SK-N-SH (cell line): ENCODE measurements at regions not wholly inside any gene's neighbourhood (a gene's known extent, or its start where the extent isn't known, plus 50 kb on each side); places are given as distances from the start of the nearest gene placed in this dataset.

Experiments used
- EP300 ChIP-seq, 2 experiments: IDR thresholded peaks; 2 replicates each; pipeline versions ENCODE4 v1.4.0 to v1.6.1; 2012; ENCODE audit warnings: borderline replicate concordance in 1 of 2, low read depth in 1 of 2, low read length in 1 of 2
- EZH2phosphoT487 ChIP-seq: fragments of 200-600 bp; sonication (generic); IDR thresholded peaks from 2 replicates; pipeline ENCODE4 v1.6.1; 2017; ENCODE audit warnings: low read depth, mixed run types, mild to moderate bottlenecking, antibody characterized with exemption, moderate library complexity, borderline replicate concordance
- GABPA ChIP-seq: IDR thresholded peaks from 2 replicates; pipeline ENCODE4 v1.4.0; 2012; ENCODE audit warnings: low read depth, mild to moderate bottlenecking
- GATA2 ChIP-seq: sonication (generic); formaldehyde crosslinking; IDR thresholded peaks from 2 replicates; pipeline ENCODE4 v1.5.0; 2020; ENCODE audit warnings: mild to moderate bottlenecking, missing genetic modification reagents
- POLR2AphosphoS5 ChIP-seq: IDR thresholded peaks from 2 replicates; pipeline ENCODE4 v1.6.1; 2012; ENCODE audit warnings: low read depth, low read length
- RCOR1 ChIP-seq: fragments of 150-350 bp; IDR thresholded peaks from 2 replicates; pipeline ENCODE4 v1.6.1; 2017; ENCODE audit warnings: antibody characterized with exemption, low read length
- TAF1 ChIP-seq: IDR thresholded peaks from 2 replicates; pipeline ENCODE4 v1.6.1; 2012; ENCODE audit warnings: low read depth, mild to moderate bottlenecking, low read length, moderate library complexity, borderline replicate concordance
- TCF12 ChIP-seq: IDR thresholded peaks from 2 replicates; pipeline ENCODE4 v1.4.0; 2012
- TF ChIP-seq, protein P1 (sequence below): fragments of 200-600 bp; sonication (generic); IDR thresholded peaks from 2 replicates; pipeline ENCODE4 v1.6.1; 2017; ENCODE audit warnings: antibody characterized with exemption, mild to moderate bottlenecking, moderate library complexity
- TF ChIP-seq, protein P2 (sequence below): IDR thresholded peaks from 2 replicates; pipeline ENCODE4 v1.6.1; 2012; ENCODE audit warnings: mild to moderate bottlenecking, low read depth, low read length, moderate library complexity

DNA sequence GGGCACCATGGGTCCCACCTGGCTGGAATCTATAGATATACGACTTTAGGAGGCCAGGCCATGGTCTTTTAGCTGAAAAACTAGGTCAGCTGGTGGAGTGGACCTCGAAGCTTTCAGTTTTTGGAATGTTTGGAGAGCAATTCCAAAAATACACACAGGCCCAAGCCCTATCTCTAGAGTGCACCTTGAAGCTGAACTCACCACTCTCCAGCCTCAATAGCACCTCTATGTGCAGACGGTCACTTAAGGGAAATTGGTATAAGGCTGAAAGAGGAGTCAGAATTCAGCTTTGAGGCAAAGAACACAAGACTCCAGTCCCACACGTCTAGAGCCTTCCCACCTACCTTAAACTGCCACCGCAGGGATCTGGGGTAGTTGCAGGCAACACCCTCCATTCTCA lies 56.4 kb upstream of the KATNAL1 start:
- TF ChIP-seq, protein P1, sequence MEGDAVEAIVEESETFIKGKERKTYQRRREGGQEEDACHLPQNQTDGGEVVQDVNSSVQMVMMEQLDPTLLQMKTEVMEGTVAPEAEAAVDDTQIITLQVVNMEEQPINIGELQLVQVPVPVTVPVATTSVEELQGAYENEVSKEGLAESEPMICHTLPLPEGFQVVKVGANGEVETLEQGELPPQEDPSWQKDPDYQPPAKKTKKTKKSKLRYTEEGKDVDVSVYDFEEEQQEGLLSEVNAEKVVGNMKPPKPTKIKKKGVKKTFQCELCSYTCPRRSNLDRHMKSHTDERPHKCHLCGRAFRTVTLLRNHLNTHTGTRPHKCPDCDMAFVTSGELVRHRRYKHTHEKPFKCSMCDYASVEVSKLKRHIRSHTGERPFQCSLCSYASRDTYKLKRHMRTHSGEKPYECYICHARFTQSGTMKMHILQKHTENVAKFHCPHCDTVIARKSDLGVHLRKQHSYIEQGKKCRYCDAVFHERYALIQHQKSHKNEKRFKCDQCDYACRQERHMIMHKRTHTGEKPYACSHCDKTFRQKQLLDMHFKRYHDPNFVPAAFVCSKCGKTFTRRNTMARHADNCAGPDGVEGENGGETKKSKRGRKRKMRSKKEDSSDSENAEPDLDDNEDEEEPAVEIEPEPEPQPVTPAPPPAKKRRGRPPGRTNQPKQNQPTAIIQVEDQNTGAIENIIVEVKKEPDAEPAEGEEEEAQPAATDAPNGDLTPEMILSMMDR: no peak
- TF ChIP-seq POLR2AphosphoS5 (no peak), TCF12 (no peak), EZH2phosphoT487 (no peak), GATA2 (CRISPR knock-in tag) (no peak), EP300 (IDR thresholded peaks at IDR 0.05; ENCODE audit: borderline replicate concordance in 1 of 2, low read depth in 1 of 2, low read length in 1 of 2) (no peak), GABPA (no peak), RCOR1 (no peak), TAF1 (no peak)
- TF ChIP-seq, protein P2, sequence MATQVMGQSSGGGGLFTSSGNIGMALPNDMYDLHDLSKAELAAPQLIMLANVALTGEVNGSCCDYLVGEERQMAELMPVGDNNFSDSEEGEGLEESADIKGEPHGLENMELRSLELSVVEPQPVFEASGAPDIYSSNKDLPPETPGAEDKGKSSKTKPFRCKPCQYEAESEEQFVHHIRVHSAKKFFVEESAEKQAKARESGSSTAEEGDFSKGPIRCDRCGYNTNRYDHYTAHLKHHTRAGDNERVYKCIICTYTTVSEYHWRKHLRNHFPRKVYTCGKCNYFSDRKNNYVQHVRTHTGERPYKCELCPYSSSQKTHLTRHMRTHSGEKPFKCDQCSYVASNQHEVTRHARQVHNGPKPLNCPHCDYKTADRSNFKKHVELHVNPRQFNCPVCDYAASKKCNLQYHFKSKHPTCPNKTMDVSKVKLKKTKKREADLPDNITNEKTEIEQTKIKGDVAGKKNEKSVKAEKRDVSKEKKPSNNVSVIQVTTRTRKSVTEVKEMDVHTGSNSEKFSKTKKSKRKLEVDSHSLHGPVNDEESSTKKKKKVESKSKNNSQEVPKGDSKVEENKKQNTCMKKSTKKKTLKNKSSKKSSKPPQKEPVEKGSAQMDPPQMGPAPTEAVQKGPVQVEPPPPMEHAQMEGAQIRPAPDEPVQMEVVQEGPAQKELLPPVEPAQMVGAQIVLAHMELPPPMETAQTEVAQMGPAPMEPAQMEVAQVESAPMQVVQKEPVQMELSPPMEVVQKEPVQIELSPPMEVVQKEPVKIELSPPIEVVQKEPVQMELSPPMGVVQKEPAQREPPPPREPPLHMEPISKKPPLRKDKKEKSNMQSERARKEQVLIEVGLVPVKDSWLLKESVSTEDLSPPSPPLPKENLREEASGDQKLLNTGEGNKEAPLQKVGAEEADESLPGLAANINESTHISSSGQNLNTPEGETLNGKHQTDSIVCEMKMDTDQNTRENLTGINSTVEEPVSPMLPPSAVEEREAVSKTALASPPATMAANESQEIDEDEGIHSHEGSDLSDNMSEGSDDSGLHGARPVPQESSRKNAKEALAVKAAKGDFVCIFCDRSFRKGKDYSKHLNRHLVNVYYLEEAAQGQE: no peak
